NCI-H345 treated with DMSO at 0.1 percent for 48 hours (cell line): ENCODE measurements at regions not wholly inside any gene's neighbourhood (a gene's known extent, or its start where the extent isn't known, plus 50 kb on each side); places are given as distances from the start of the nearest gene placed in this dataset.

Experiments
- DNase-seq: peaks from one replicate; lab custom pipeline; 2025; ENCODE audit not compliant: unreplicated experiment; lab: John Stamatoyannopoulos, UW

GRCh38 chr5:38101897-38102296 lies 156.5 kb upstream of the EGFLAM start:
- no peak for DNase-seq

- no peak for DNase-seq
Measured at GRCh38 chr5:38099205-38100168, 158.9 kb upstream of the EGFLAM start.

- no peak for DNase-seq
Measured at GRCh38 chr5:38094889-38095288, 163.5 kb upstream of the EGFLAM start.

- no peak for DNase-seq
Measured at GRCh38 chr5:38093855-38094254, 164.5 kb upstream of the EGFLAM start.

GRCh38 chr5:38086777-38087176 lies 171.6 kb upstream of the EGFLAM start:
- DNase-seq, result no peak

- DNase-seq, result no peak
Measured at GRCh38 chr5:38079620-38080402, 178.5 kb upstream of the EGFLAM start.

GRCh38 chr5:38078161-38078560 lies 180.2 kb upstream of the EGFLAM start:
- no peak for DNase-seq

- DNase-seq, result no peak
Measured at GRCh38 chr5:38077652-38078051, 180.7 kb upstream of the EGFLAM start.

GRCh38 chr5:38071831-38072694 lies 186.3 kb upstream of the EGFLAM start:
- no peak for DNase-seq

- no peak for DNase-seq
Measured at GRCh38 chr5:38070304-38070950, 187.9 kb upstream of the EGFLAM start.

GRCh38 chr5:38069360-38069759 lies 189.0 kb upstream of the EGFLAM start:
- no peak for DNase-seq

- DNase-seq, result no peak
Measured at GRCh38 chr5:38060354-38060753, 198.0 kb upstream of the EGFLAM start.

GRCh38 chr5:38059876-38060275 lies 198.5 kb upstream of the EGFLAM start:
- no peak for DNase-seq

- no peak for DNase-seq
Measured at GRCh38 chr5:38051711-38052511, 206.4 kb upstream of the EGFLAM start.

- no peak for DNase-seq
Measured at GRCh38 chr5:38048400-38048799, 208.6 kb upstream of the GDNF start.

GRCh38 chr5:38046103-38046502 lies 206.3 kb upstream of the GDNF start:
- no peak for DNase-seq

GRCh38 chr5:38045446-38045845 lies 205.6 kb upstream of the GDNF start:
- DNase-seq, result no peak

- no peak for DNase-seq
Measured at GRCh38 chr5:38039826-38040225, 200.0 kb upstream of the GDNF start.

- DNase-seq, result no peak
Measured at GRCh38 chr5:38039091-38039490, 199.2 kb upstream of the GDNF start.

GRCh38 chr5:38036765-38037164 lies 196.9 kb upstream of the GDNF start:
- no peak for DNase-seq
